Testis (tissue), 2 donors: ENCODE measurements at regions not wholly inside any gene's neighbourhood (a gene's known extent, or its start where the extent isn't known, plus 50 kb on each side); places are given as distances from the start of the nearest gene placed in this dataset.

Source experiments
- CTCF ChIP-seq, 3 experiments: fragments of 450-650 bp in 2 of 3; fragments of 200-600 bp in 1 of 3; sonication (generic) in 1 of 3; IDR thresholded peaks; one replicate each; pipeline ENCODE4 v1.5.1; 2016 to 2019; ENCODE audit warnings: antibody characterized with exemption in 3 of 3, mild to moderate bottlenecking in 2 of 3, moderate library complexity in 1 of 3
- POLR2A ChIP-seq: fragments of 450-650 bp; IDR thresholded peaks from one replicate; pipeline ENCODE4 v1.6.1; 2017; ENCODE audit warnings: antibody characterized with exemption, mild to moderate bottlenecking, moderate library complexity

GRCh38 chr2:42880738-42881690 is 88.6 kb upstream of the HAAO start:
- TF ChIP-seq CTCF (IDR thresholded peaks at IDR 0.05): no peak
- TF ChIP-seq POLR2A: no peak
